Thyroid gland (tissue), 4 donors: ENCODE measurements at regions not wholly inside any gene's neighbourhood (a gene's known extent, or its start where the extent isn't known, plus 50 kb on each side); places are given as distances from the start of the nearest gene placed in this dataset.

Experiments
- CTCF ChIP-seq, 6 experiments: fragments of 200-600 bp in 3 of 6; fragments of 450-650 bp in 3 of 6; sonication (generic) in 3 of 6; IDR thresholded peaks; one replicate each; pipeline ENCODE4 v1.5.1; 2016 to 2019; ENCODE audit warnings: antibody characterized with exemption in 6 of 6, mild to moderate bottlenecking in 2 of 6, inconsistent platforms in 1 of 6, moderate library complexity in 1 of 6
- POLR2A ChIP-seq, 2 donors: fragments of 450-650 bp; IDR thresholded peaks; one replicate each; pipeline ENCODE4 v1.6.1; 2017; ENCODE audit warnings: antibody characterized with exemption in 2 of 2, mild to moderate bottlenecking in 2 of 2, moderate library complexity in 1 of 2

- no peak for TF ChIP-seq CTCF (IDR thresholded peaks at IDR 0.05)
- no peak for TF ChIP-seq POLR2A (IDR thresholded peaks at IDR 0.05)
Observed at GRCh38 chr11:116665523-116665922, 107.3 kb downstream of the BUD13 start.
